ENCODE measurements at regions not wholly inside any gene's neighbourhood (a gene's known extent, or its start where the extent isn't known, plus 50 kb on each side); places are given as distances from the start of the nearest gene placed in this dataset.

DNA sequence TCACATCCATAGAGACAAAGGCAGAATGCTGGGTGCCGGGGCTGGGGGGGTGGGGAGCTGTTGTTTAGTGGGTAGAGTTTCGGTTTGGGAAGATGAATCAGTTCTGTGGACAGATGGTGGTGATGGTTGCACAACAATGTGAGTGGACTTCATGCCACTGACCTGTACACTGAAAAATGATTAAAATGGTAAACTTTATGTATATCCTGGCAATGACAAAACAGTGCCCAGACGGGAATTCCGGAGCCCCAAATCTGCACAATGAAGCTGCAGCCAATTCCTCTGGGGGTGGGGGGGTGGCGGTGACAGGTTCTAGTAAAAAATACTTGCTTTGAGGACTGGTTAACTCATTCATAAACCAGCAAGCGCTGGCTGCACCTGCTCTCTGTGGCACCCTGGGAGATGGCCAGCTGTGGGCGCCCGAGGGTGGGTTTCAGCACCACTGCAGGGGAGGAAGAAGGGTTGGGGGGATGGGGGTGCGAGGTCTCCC, 81.8 kb upstream of the HPCAL1 start:
- ChIA-PET POLR2A (interaction anchor here (0.6 to 0.8 kb wide), 4 partner anchors 27 to 460 kb away, joined by 3 to 6 read pairs (median 3); no protein-coding TSS in a partner anchor), CTCF (interaction anchor here (0.6 to 1.5 kb wide), 3 partner anchors 96 to 234 kb away, joined by 3 to 4 read pairs (median 3); no protein-coding TSS in a partner anchor)
- Histone ChIP-seq H3K4me3 (ENCODE audit: low read depth, low read length) (no peak overlapping the region), H3K27ac (ENCODE audit: low read depth, low read length) (peak overlapping the region; percentile 21), H3K9me3 (ENCODE audit: control insufficient read depth, insufficient read depth, low read length) (no peaks in the 10 kb centered on the region; the same call in 1 of the 2 replicates), H3K27me3 (ENCODE audit: control insufficient read depth, insufficient read depth, low read length) (peaks cover 6% of the 10 kb centered on the region)
- TF ChIP-seq CTCF (IDR thresholded peaks at IDR 0.05; ENCODE audit: low read depth, low read length), result no peak
- DNase-seq (ENCODE audit: low read depth, low spot score), result peak; percentile 59

GRCh38 chr2:10221443-10221842, 81.3 kb upstream of the HPCAL1 start:
- Histone ChIP-seq H3K27me3 (ENCODE audit: control insufficient read depth, insufficient read depth, low read length) (peaks cover 6% of the 10 kb centered on the region), H3K27ac (ENCODE audit: low read depth, low read length) (no peak overlapping the region), H3K9me3 (ENCODE audit: control insufficient read depth, insufficient read depth, low read length) (no peaks in the 10 kb centered on the region; the same call in 1 of the 2 replicates), H3K4me3 (ENCODE audit: low read depth, low read length) (no peak overlapping the region)
- DNase-seq (ENCODE audit: low read depth, low spot score), result no peak
- ChIA-PET CTCF (interaction anchor here (0.6 to 1.5 kb wide), 2 partner anchors 187 to 234 kb away, joined by 3 to 4 read pairs; no protein-coding TSS in a partner anchor), POLR2A (interaction anchor here (0.6 to 0.7 kb wide), 2 partner anchors 60 to 460 kb away, joined by 3 read pairs; no protein-coding TSS in a partner anchor)
- TF ChIP-seq CTCF (IDR thresholded peaks at IDR 0.05; ENCODE audit: low read depth, low read length), result no peak

- peak overlapping the region; percentile 11 for H3K27ac ChIP-seq (ENCODE audit: low read depth, low read length)
- TF ChIP-seq CTCF (IDR thresholded peaks at IDR 0.05; ENCODE audit: low read depth, low read length), result no peak
- no peak overlapping the region for H3K4me3 ChIP-seq (ENCODE audit: low read depth, low read length)
- ChIA-PET CTCF (no interaction called here), POLR2A (no interaction called here)
- H3K9me3 ChIP-seq (ENCODE audit: control insufficient read depth, insufficient read depth, low read length), result no peaks in the 10 kb centered on the region; the same call in 1 of the 2 replicates
- peaks cover 6% of the 10 kb centered on the region for H3K27me3 ChIP-seq (ENCODE audit: control insufficient read depth, insufficient read depth, low read length)
- DNase-seq (ENCODE audit: low read depth, low spot score), result no peak
Observed at GRCh38 chr2:10221976-10222870, 80.5 kb upstream of the HPCAL1 start.

DNA sequence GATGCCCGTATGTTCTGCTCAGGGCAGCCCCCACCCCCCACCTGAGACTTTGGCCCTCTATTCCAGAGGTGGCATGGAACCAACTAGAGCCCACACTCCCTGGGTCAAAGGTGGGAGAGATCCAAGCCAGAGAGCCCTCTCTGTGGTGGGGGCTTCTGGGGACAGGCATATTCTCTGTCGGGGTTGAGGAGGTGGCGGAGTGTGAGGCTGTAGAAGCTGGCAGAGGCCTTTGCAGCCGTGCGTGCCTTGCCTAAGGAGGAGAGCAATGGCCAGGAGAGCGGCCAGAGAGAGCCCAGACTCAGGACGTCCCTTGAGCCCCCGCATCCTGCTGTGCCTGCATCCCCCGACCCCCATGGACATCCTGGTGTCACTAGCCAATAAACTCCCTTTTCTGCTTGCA, 79.2 kb upstream of the HPCAL1 start:
- Histone ChIP-seq H3K27ac (ENCODE audit: low read depth, low read length) (no peak overlapping the region), H3K4me3 (ENCODE audit: low read depth, low read length) (no peak overlapping the region), H3K9me3 (ENCODE audit: control insufficient read depth, insufficient read depth, low read length) (no peaks in the 10 kb centered on the region; the same call in 1 of the 2 replicates), H3K27me3 (ENCODE audit: control insufficient read depth, insufficient read depth, low read length) (peaks cover 6% of the 10 kb centered on the region)
- no peak for TF ChIP-seq CTCF (IDR thresholded peaks at IDR 0.05; ENCODE audit: low read depth, low read length)
- DNase-seq (ENCODE audit: low read depth, low spot score), result no peak
- POLR2A ChIA-PET, result no interaction called here
- CTCF ChIA-PET, result no interaction called here
